GM23338 (cell line): ENCODE measurements at regions not wholly inside any gene's neighbourhood (a gene's known extent, or its start where the extent isn't known, plus 50 kb on each side); places are given as distances from the start of the nearest gene placed in this dataset.
A peak's percentile ranks its signal among the peaks of the same experiment; 100 is the strongest.

Source experiments
- ATAC-seq: fragments of 200-7000 bp; cut with Tn5 transposase; 3 replicates; pipeline ENCODE4 v1.9.1; 2020
- DNase-seq: peaks from one replicate; pipeline ENCODE4 v3.0.0-alpha.2; 2015; ENCODE audit warnings: low spot score
- H2AFZ ChIP-seq: fragments of 200-600 bp; sonication (generic); 2 replicates; pipeline ENCODE4 v1.8.0; 2016; ENCODE audit warnings: antibody characterized with exemption, mild to moderate bottlenecking, moderate library complexity
- H3F3A ChIP-seq: fragments of 200-600 bp; sonication (generic); replicated peaks from 2 replicates; pipeline ENCODE4 v1.8.0; 2017; ENCODE audit warnings: antibody characterized with exemption, mixed run types, low read depth
- H3K27ac ChIP-seq: fragments of 200-600 bp; sonication (generic); 2 replicates; pipeline ENCODE4 v1.6.1; 2016; ENCODE audit warnings: low read depth
- H3K27me3 ChIP-seq: fragments of 200-600 bp; sonication (generic); 2 replicates; pipeline ENCODE4 v1.8.0; 2016; ENCODE audit warnings: mild to moderate bottlenecking, mixed run types, moderate library complexity; ENCODE audit not compliant: insufficient read depth
- H3K36me3 ChIP-seq: fragments of 200-600 bp; sonication (generic); 2 replicates; pipeline ENCODE4 v1.8.0; 2016; ENCODE audit warnings: mild to moderate bottlenecking; ENCODE audit not compliant: insufficient read depth
- H3K4me1 ChIP-seq: fragments of 200-600 bp; sonication (generic); 2 replicates; pipeline ENCODE4 v1.8.0; 2016; ENCODE audit warnings: mild to moderate bottlenecking, moderate library complexity; ENCODE audit not compliant: insufficient read depth
- H3K4me2 ChIP-seq: fragments of 200-600 bp; sonication (generic); 2 replicates; pipeline ENCODE4 v1.7.1; 2017; ENCODE audit warnings: mixed run types
- H3K4me3 ChIP-seq: fragments of 200-600 bp; sonication (generic); 2 replicates; pipeline ENCODE4 v1.6.1; 2016; ENCODE audit warnings: mixed run types
- H3K79me2 ChIP-seq: fragments of 200-600 bp; sonication (generic); replicated peaks from 2 replicates; pipeline ENCODE4 v1.8.0; 2017; ENCODE audit warnings: mild to moderate bottlenecking; ENCODE audit not compliant: insufficient read depth
- H3K9me2 ChIP-seq: fragments of 200-600 bp; sonication (generic); 2 replicates; pipeline ENCODE4 v1.8.0; 2017; ENCODE audit not compliant: insufficient read depth
- H4K20me1 ChIP-seq: fragments of 200-600 bp; sonication (generic); replicated peaks from 2 replicates; pipeline ENCODE4 v1.8.0; 2017; ENCODE audit warnings: mild to moderate bottlenecking; ENCODE audit not compliant: insufficient read depth
- H3K27ac Mint-ChIP-seq: 2 replicates; pipeline ENCODE4 v1.8.0; 2020; ENCODE audit warnings: inconsistent platforms, mild to moderate bottlenecking, moderate library complexity, mixed read lengths
- H3K27me3 Mint-ChIP-seq: 3 replicates; pipeline ENCODE4 v1.8.0; 2022; ENCODE audit warnings: low read depth, mild to moderate bottlenecking, moderate library complexity, mixed read lengths, inconsistent platforms; ENCODE audit not compliant: insufficient read depth, poor library complexity
- H3K36me3 Mint-ChIP-seq: 3 replicates; pipeline ENCODE4 v1.8.0; 2021; ENCODE audit warnings: low read depth, mild to moderate bottlenecking, inconsistent platforms, moderate library complexity, mixed read lengths
- H3K4me1 Mint-ChIP-seq: 3 replicates; pipeline ENCODE4 v1.8.0; 2020; ENCODE audit warnings: mild to moderate bottlenecking, inconsistent platforms, mixed read lengths
- H3K4me3 Mint-ChIP-seq: 3 replicates; pipeline ENCODE4 v1.8.0; 2021; ENCODE audit warnings: moderate library complexity, mild to moderate bottlenecking, inconsistent platforms, mixed read lengths
- H3K9me3 Mint-ChIP-seq: 3 replicates; pipeline ENCODE4 v1.8.0; 2020; ENCODE audit warnings: moderate library complexity, mild to moderate bottlenecking, inconsistent platforms, mixed read lengths
- CREB1 ChIP-seq: fragments of 250-450 bp; sonication (Bioruptor Pico); IDR thresholded peaks from 2 replicates; pipeline ENCODE4 v1.5.0; 2020; ENCODE audit warnings: low read depth, mild to moderate bottlenecking, moderate library complexity
- EZH2 ChIP-seq: fragments of 200-600 bp; sonication (generic); IDR thresholded peaks from one replicate; pipeline ENCODE4 v1.8.0; 2017; ENCODE audit warnings: antibody characterized with exemption, mild to moderate bottlenecking, low read depth; ENCODE audit not compliant: unreplicated experiment
- EZH2phosphoT487 ChIP-seq: fragments of 200-600 bp; sonication (generic); IDR thresholded peaks from one replicate; pipeline ENCODE4 v1.8.1; 2018; ENCODE audit warnings: antibody characterized with exemption; ENCODE audit not compliant: unreplicated experiment
- JUNB ChIP-seq: IDR thresholded peaks from one replicate; pipeline ENCODE4 v1.6.1; 2016; ENCODE audit warnings: antibody characterized with exemption; ENCODE audit not compliant: unreplicated experiment
- NANOG ChIP-seq: IDR thresholded peaks from 2 replicates; pipeline ENCODE4 v1.6.1; 2016; ENCODE audit warnings: antibody characterized with exemption, borderline replicate concordance
- POLR2AphosphoS5 ChIP-seq: IDR thresholded peaks from 2 replicates; pipeline ENCODE4 v1.6.1; 2016; ENCODE audit warnings: antibody characterized with exemption, low read depth
- STAT1 ChIP-seq: IDR thresholded peaks from one replicate; pipeline ENCODE4 v1.6.1; 2016; ENCODE audit warnings: antibody characterized with exemption; ENCODE audit not compliant: unreplicated experiment
- ZNF114 ChIP-seq: fragments of 250-450 bp; sonication (Bioruptor Pico); IDR thresholded peaks from 2 replicates; pipeline ENCODE4 v1.5.0; 2020; ENCODE audit warnings: mild to moderate bottlenecking, moderate library complexity
- ZNF331 ChIP-seq: fragments of 250-450 bp; sonication (Bioruptor Pico); IDR thresholded peaks from 2 replicates; pipeline ENCODE4 v1.5.0; 2020; ENCODE audit warnings: low read depth, mild to moderate bottlenecking, moderate library complexity
- TF ChIP-seq, protein P1 (sequence below): IDR thresholded peaks from one replicate; pipeline ENCODE4 v1.6.1; 2018; ENCODE audit warnings: antibody characterized with exemption; ENCODE audit not compliant: unreplicated experiment
- TF ChIP-seq, protein P2 (sequence below), 2 experiments: fragments of 200-600 bp in 1 of 2; sonication (generic) in 1 of 2; conservative IDR thresholded peaks; 2 replicates each; pipeline versions ENCODE4 v1.5.1 to v1.6.1; 2016 to 2017; ENCODE audit warnings: antibody characterized with exemption in 2 of 2, low read depth in 2 of 2, mild to moderate bottlenecking in 2 of 2, moderate library complexity in 1 of 2
- TF ChIP-seq, protein P3 (sequence below): IDR thresholded peaks from 2 replicates; pipeline ENCODE4 v1.6.1; 2016; ENCODE audit warnings: antibody characterized with exemption
- TF ChIP-seq, protein P4 (sequence below): fragments of 250-450 bp; sonication (Bioruptor Pico); IDR thresholded peaks from 2 replicates; pipeline ENCODE4 v1.5.0; 2020; ENCODE audit warnings: mild to moderate bottlenecking, moderate library complexity

DNA sequence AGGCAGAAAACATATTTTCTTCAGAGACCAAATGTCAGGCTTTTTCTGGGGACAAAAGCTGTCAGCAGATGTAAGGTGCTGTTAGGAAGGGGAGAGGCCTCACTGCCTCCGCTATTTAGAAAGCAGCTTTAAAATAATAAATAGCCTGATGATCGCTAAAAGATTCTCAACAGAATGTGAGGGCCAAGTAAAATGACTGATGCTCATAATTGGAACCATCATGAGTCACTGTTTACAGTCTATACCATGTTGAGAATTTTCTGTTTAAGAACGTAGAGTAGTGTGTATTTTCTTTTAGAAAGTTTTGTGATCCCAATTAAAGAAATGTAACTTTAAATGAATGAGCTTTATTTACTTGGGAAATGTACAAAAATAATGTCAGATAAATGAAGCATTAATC, 220.0 kb downstream of the CLIC5 start:
- no peak overlapping the region for H3K27ac Mint-ChIP-seq
- Histone ChIP-seq H3K4me2 (no peak overlapping the region), H3K4me1 (no peaks in the 10 kb centered on the region), H2AFZ (0 out of 2 replicates have a peak overlapping the region, but pooled peaks have one; percentile 48), H4K20me1 (no peaks in the 10 kb centered on the region), H3K79me2 (no peaks in the 10 kb centered on the region), H3K4me3 (no peak overlapping the region), H3F3A (no peaks in the 10 kb centered on the region), H3K9me2 (no peaks in the 10 kb centered on the region; the same call in 1 of the 2 replicates), H3K27me3 (no peaks in the 10 kb centered on the region), H3K27ac (no peak overlapping the region), H3K36me3 (no peaks in the 10 kb centered on the region)
- no peaks in the 10 kb centered on the region for H3K4me1 Mint-ChIP-seq
- no peaks in the 10 kb centered on the region for H3K36me3 Mint-ChIP-seq
- no peak for DNase-seq
- ATAC-seq: no peak
- TF ChIP-seq ZNF331: no peak
- TF ChIP-seq, protein P1, sequence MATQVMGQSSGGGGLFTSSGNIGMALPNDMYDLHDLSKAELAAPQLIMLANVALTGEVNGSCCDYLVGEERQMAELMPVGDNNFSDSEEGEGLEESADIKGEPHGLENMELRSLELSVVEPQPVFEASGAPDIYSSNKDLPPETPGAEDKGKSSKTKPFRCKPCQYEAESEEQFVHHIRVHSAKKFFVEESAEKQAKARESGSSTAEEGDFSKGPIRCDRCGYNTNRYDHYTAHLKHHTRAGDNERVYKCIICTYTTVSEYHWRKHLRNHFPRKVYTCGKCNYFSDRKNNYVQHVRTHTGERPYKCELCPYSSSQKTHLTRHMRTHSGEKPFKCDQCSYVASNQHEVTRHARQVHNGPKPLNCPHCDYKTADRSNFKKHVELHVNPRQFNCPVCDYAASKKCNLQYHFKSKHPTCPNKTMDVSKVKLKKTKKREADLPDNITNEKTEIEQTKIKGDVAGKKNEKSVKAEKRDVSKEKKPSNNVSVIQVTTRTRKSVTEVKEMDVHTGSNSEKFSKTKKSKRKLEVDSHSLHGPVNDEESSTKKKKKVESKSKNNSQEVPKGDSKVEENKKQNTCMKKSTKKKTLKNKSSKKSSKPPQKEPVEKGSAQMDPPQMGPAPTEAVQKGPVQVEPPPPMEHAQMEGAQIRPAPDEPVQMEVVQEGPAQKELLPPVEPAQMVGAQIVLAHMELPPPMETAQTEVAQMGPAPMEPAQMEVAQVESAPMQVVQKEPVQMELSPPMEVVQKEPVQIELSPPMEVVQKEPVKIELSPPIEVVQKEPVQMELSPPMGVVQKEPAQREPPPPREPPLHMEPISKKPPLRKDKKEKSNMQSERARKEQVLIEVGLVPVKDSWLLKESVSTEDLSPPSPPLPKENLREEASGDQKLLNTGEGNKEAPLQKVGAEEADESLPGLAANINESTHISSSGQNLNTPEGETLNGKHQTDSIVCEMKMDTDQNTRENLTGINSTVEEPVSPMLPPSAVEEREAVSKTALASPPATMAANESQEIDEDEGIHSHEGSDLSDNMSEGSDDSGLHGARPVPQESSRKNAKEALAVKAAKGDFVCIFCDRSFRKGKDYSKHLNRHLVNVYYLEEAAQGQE: no peak
- TF ChIP-seq STAT1: no peak
- no peak for TF ChIP-seq CREB1
- TF ChIP-seq EZH2: no peak
- no peak for TF ChIP-seq POLR2AphosphoS5
- TF ChIP-seq ZNF114 (CRISPR knock-in tag): no peak
- TF ChIP-seq NANOG: no peak
- no peak for TF ChIP-seq EZH2phosphoT487
- no peak for TF ChIP-seq JUNB
- TF ChIP-seq, protein P2, sequence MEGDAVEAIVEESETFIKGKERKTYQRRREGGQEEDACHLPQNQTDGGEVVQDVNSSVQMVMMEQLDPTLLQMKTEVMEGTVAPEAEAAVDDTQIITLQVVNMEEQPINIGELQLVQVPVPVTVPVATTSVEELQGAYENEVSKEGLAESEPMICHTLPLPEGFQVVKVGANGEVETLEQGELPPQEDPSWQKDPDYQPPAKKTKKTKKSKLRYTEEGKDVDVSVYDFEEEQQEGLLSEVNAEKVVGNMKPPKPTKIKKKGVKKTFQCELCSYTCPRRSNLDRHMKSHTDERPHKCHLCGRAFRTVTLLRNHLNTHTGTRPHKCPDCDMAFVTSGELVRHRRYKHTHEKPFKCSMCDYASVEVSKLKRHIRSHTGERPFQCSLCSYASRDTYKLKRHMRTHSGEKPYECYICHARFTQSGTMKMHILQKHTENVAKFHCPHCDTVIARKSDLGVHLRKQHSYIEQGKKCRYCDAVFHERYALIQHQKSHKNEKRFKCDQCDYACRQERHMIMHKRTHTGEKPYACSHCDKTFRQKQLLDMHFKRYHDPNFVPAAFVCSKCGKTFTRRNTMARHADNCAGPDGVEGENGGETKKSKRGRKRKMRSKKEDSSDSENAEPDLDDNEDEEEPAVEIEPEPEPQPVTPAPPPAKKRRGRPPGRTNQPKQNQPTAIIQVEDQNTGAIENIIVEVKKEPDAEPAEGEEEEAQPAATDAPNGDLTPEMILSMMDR (conservative IDR thresholded peaks at IDR 0.05; ENCODE audit: low read depth in 2 of 2): no peak
- TF ChIP-seq, protein P3, sequence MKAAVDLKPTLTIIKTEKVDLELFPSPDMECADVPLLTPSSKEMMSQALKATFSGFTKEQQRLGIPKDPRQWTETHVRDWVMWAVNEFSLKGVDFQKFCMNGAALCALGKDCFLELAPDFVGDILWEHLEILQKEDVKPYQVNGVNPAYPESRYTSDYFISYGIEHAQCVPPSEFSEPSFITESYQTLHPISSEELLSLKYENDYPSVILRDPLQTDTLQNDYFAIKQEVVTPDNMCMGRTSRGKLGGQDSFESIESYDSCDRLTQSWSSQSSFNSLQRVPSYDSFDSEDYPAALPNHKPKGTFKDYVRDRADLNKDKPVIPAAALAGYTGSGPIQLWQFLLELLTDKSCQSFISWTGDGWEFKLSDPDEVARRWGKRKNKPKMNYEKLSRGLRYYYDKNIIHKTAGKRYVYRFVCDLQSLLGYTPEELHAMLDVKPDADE: no peak
- TF ChIP-seq, protein P4, sequence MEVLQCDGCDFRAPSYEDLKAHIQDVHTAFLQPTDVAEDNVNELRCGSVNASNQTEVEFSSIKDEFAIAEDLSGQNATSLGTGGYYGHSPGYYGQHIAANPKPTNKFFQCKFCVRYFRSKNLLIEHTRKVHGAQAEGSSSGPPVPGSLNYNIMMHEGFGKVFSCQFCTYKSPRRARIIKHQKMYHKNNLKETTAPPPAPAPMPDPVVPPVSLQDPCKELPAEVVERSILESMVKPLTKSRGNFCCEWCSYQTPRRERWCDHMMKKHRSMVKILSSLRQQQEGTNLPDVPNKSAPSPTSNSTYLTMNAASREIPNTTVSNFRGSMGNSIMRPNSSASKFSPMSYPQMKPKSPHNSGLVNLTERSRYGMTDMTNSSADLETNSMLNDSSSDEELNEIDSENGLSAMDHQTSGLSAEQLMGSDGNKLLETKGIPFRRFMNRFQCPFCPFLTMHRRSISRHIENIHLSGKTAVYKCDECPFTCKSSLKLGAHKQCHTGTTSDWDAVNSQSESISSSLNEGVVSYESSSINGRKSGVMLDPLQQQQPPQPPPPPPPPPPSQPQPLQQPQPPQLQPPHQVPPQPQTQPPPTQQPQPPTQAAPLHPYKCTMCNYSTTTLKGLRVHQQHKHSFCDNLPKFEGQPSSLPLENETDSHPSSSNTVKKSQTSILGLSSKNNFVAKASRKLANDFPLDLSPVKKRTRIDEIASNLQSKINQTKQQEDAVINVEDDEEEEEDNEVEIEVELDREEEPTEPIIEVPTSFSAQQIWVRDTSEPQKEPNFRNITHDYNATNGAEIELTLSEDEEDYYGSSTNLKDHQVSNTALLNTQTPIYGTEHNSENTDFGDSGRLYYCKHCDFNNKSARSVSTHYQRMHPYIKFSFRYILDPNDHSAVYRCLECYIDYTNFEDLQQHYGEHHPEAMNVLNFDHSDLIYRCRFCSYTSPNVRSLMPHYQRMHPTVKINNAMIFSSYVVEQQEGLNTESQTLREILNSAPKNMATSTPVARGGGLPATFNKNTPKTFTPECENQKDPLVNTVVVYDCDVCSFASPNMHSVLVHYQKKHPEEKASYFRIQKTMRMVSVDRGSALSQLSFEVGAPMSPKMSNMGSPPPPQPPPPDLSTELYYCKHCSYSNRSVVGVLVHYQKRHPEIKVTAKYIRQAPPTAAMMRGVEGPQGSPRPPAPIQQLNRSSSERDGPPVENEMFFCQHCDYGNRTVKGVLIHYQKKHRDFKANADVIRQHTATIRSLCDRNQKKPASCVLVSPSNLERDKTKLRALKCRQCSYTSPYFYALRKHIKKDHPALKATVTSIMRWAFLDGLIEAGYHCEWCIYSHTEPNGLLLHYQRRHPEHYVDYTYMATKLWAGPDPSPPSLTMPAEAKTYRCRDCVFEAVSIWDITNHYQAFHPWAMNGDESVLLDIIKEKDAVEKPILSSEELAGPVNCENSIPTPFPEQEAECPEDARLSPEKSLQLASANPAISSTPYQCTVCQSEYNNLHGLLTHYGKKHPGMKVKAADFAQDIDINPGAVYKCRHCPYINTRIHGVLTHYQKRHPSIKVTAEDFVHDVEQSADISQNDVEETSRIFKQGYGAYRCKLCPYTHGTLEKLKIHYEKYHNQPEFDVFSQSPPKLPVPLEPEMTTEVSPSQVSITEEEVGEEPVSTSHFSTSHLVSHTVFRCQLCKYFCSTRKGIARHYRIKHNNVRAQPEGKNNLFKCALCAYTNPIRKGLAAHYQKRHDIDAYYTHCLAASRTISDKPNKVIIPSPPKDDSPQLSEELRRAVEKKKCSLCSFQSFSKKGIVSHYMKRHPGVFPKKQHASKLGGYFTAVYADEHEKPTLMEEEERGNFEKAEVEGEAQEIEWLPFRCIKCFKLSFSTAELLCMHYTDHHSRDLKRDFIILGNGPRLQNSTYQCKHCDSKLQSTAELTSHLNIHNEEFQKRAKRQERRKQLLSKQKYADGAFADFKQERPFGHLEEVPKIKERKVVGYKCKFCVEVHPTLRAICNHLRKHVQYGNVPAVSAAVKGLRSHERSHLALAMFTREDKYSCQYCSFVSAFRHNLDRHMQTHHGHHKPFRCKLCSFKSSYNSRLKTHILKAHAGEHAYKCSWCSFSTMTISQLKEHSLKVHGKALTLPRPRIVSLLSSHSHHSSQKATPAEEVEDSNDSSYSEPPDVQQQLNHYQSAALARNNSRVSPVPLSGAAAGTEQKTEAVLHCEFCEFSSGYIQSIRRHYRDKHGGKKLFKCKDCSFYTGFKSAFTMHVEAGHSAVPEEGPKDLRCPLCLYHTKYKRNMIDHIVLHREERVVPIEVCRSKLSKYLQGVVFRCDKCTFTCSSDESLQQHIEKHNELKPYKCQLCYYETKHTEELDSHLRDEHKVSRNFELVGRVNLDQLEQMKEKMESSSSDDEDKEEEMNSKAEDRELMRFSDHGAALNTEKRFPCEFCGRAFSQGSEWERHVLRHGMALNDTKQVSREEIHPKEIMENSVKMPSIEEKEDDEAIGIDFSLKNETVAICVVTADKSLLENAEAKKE: no peak
- H3K9me3 Mint-ChIP-seq: no peaks in the 10 kb centered on the region
- H3K27me3 Mint-ChIP-seq: peaks cover 4% of the 10 kb centered on the region
- no peak overlapping the region for H3K4me3 Mint-ChIP-seq
